K562 (cell line): ENCODE measurements at regions not wholly inside any gene's neighbourhood (a gene's known extent, or its start where the extent isn't known, plus 50 kb on each side); places are given as distances from the start of the nearest gene placed in this dataset.

Experiments
- ATAC-seq: fragments of 200-7000 bp; cut with Tn5 transposase; 3 replicates; pipeline ENCODE4 v1.9.1; 2020; ENCODE audit warnings: moderate library complexity
- BruUV-seq: library from RNA; stranded (reverse); fragments of 400-500 nt; replicated peaks from 2 replicates; lab custom pipeline; 2021; lab: Mats Ljungman, UMichigan
- CTCF ChIA-PET: fragments of 300-600 bp; formaldehyde crosslinking; extraction: SDS; loops from one replicate; lab custom pipeline; 2021; ENCODE audit warnings: low intra/inter-chr PET ratio; lab: Yijun Ruan, JAX
- POLR2A ChIA-PET: fragments of 300-600, 350-650 bp; sonication (Branson Sonifier 250); formaldehyde crosslinking; extraction: SDS; loops from one replicate; lab custom pipeline; 2021; ENCODE audit warnings: antibody characterized with exemption, inconsistent platforms; lab: Yijun Ruan, JAX
- DNase-seq, 4 experiments: peaks; one replicate each; pipeline versions ENCODE4 v3.0.0 to v3.0.0-alpha.2; 2011 to 2018; ENCODE audit warnings: low spot score in 3 of 4, mixed read lengths in 3 of 4; ENCODE audit errors: extremely low read depth in 1 of 4
- FAIRE-seq: peaks from 2 replicates; lab custom pipeline; 2011; peaks lifted over from hg19 to GRCh38; lab: Jason Lieb, UNC
- H2AFZ ChIP-seq: 2 replicates; pipeline ENCODE4 v1.6.0; 2011; ENCODE audit warnings: low read depth, low read length, control low read depth, inconsistent platforms
- H3K27ac ChIP-seq: fragments of 200-600 bp; 3 replicates; pipeline ENCODE4 v1.8.0; 2011; ENCODE audit warnings: low read depth, mild to moderate bottlenecking, control low read depth, inconsistent platforms, low read length, moderate library complexity, mixed read lengths; ENCODE audit errors: extremely low read depth
- H3K27me3 ChIP-seq, 2 experiments: fragments of 300-600 bp in 1 of 2; 2 replicates in 1 of 2; 3 replicates in 1 of 2; pipeline versions ENCODE4 v1.6.0 to v1.8.0; 2011; ENCODE audit warnings: inconsistent platforms in 2 of 2, low read length in 2 of 2, mild to moderate bottlenecking in 1 of 2, mixed read lengths in 1 of 2, moderate library complexity in 1 of 2; ENCODE audit not compliant: control insufficient read depth in 2 of 2, insufficient read depth in 2 of 2
- H3K36me3 ChIP-seq: fragments of 300-600 bp; 3 replicates; pipeline ENCODE4 v1.8.0; 2011; ENCODE audit warnings: mild to moderate bottlenecking, low read length, inconsistent platforms; ENCODE audit not compliant: control insufficient read depth, insufficient read depth
- H3K4me1 ChIP-seq, 2 experiments: fragments of 200-600 bp in 1 of 2; replicated peaks in 1 of 2; 2 replicates in 1 of 2; 3 replicates in 1 of 2; pipeline versions ENCODE4 v1.5.1 to v1.8.0; 2011; ENCODE audit warnings: inconsistent platforms in 2 of 2, low read length in 2 of 2, mild to moderate bottlenecking in 1 of 2, mixed read lengths in 1 of 2, moderate library complexity in 1 of 2; ENCODE audit not compliant: control insufficient read depth in 2 of 2, insufficient read depth in 2 of 2
- H3K4me2 ChIP-seq: 2 replicates; pipeline ENCODE4 v1.6.1; 2011; ENCODE audit warnings: low read length, control low read depth, inconsistent platforms, mixed read lengths; ENCODE audit not compliant: insufficient read depth
- H3K4me3 ChIP-seq: fragments of 200-600 bp; sonication (generic), shearing (Covaris generic); 2 replicates; pipeline ENCODE4 v1.5.1; 2016; ENCODE audit warnings: control low read depth, inconsistent platforms
- H3K79me2 ChIP-seq: fragments of 200-600 bp; 3 replicates; pipeline ENCODE4 v1.8.0; 2011; ENCODE audit warnings: low read length, inconsistent platforms; ENCODE audit not compliant: control insufficient read depth, insufficient read depth
- H3K9ac ChIP-seq, 2 experiments: 2 replicates each; pipeline versions ENCODE4 v1.6.0 to v1.6.1; 2011; ENCODE audit warnings: low read depth in 2 of 2, low read length in 2 of 2, control low read depth in 1 of 2, inconsistent platforms in 1 of 2, mild to moderate bottlenecking in 1 of 2, mixed read lengths in 1 of 2; ENCODE audit not compliant: insufficient read depth in 1 of 2
- H3K9me1 ChIP-seq: one replicate; pipeline ENCODE4 v1.6.0; 2011; ENCODE audit warnings: inconsistent platforms, mild to moderate bottlenecking, low read length, moderate library complexity; ENCODE audit not compliant: control insufficient read depth, insufficient read depth
- H3K9me3 ChIP-seq: replicated peaks from 2 replicates; pipeline ENCODE4 v1.5.1; 2011; ENCODE audit warnings: low read depth, low read length, inconsistent platforms; ENCODE audit not compliant: control insufficient read depth, insufficient read depth
- H4K20me1 ChIP-seq: replicated peaks from 2 replicates; pipeline ENCODE4 v1.6.1; 2011; ENCODE audit warnings: low read length, inconsistent platforms, mixed read lengths; ENCODE audit not compliant: control insufficient read depth, insufficient read depth
- ARID2 ChIP-seq: fragments of 450-650 bp; IDR thresholded peaks from 2 replicates; pipeline ENCODE4 v1.6.1; 2017; ENCODE audit warnings: antibody characterized with exemption, mild to moderate bottlenecking
- ELF1 ChIP-seq: fragments of 200-800 bp; sonication (Bioruptor generic); IDR thresholded peaks from 2 replicates; pipeline ENCODE4 v1.6.1; 2016; ENCODE audit warnings: missing genetic modification characterization, missing compliant biosample characterization
- FIP1L1 ChIP-seq: fragments of 200-400 bp; formaldehyde crosslinking; IDR thresholded peaks from 2 replicates; pipeline ENCODE4 v1.6.1; 2018; ENCODE audit warnings: mild to moderate bottlenecking, low read depth, low read length; ENCODE audit not compliant: poor library complexity, severe bottlenecking
- HEY1 ChIP-seq: fragments of 250-450 bp; sonication (Bioruptor Pico); IDR thresholded peaks from 2 replicates; pipeline ENCODE4 v1.5.0; 2020; ENCODE audit warnings: mild to moderate bottlenecking, moderate library complexity, borderline replicate concordance
- HLTF ChIP-seq: fragments of 450-650 bp; IDR thresholded peaks from 2 replicates; pipeline ENCODE4 v1.6.1; 2016
- PATZ1 ChIP-seq: fragments of 250-450 bp; sonication (Bioruptor Pico); IDR thresholded peaks from 2 replicates; pipeline ENCODE4 v1.5.0; 2020; ENCODE audit warnings: mild to moderate bottlenecking, borderline replicate concordance
- RBM15 ChIP-seq: fragments of 200-400 bp; formaldehyde crosslinking; IDR thresholded peaks from 2 replicates; pipeline ENCODE4 v1.6.1; 2018; ENCODE audit warnings: mild to moderate bottlenecking, low read length, moderate library complexity; ENCODE audit not compliant: insufficient read depth
- SETDB1 ChIP-seq: IDR thresholded peaks from one replicate; pipeline ENCODE4 v1.6.1; 2012; ENCODE audit warnings: low read length, control low read depth, inconsistent platforms
- TAL1 ChIP-seq: fragments of 450-650 bp; IDR thresholded peaks from 2 replicates; pipeline ENCODE4 v1.6.1; 2016; ENCODE audit warnings: mild to moderate bottlenecking
- THAP12 ChIP-seq: fragments of 250-450 bp; sonication (Bioruptor Pico); IDR thresholded peaks from 2 replicates; pipeline ENCODE4 v1.9.0; 2021; ENCODE audit warnings: mild to moderate bottlenecking, inconsistent platforms
- TSC22D4 ChIP-seq: fragments of 450-650 bp; IDR thresholded peaks from 2 replicates; pipeline ENCODE4 v1.6.1; 2016; ENCODE audit warnings: missing genetic modification characterization, missing biosample characterization, control low read depth
- YY1 ChIP-seq, 3 experiments: IDR thresholded peaks; 2 replicates each; pipeline ENCODE4 v1.6.1; 2011; ENCODE audit warnings: low read length in 2 of 3, mild to moderate bottlenecking in 2 of 3, moderate library complexity in 2 of 3, borderline replicate concordance in 1 of 3, control low read depth in 1 of 3, low read depth in 1 of 3; ENCODE audit not compliant: insufficient read depth in 3 of 3, insufficient replicate concordance in 2 of 3, control insufficient read depth in 1 of 3, insufficient read length in 1 of 3; ENCODE audit errors: extremely low read depth in 1 of 3
- ZNF75A ChIP-seq: fragments of 450-650 bp; formaldehyde crosslinking; IDR thresholded peaks from 2 replicates; pipeline ENCODE4 v1.4.0; 2020; ENCODE audit warnings: mild to moderate bottlenecking
- WGBS: fragments of 100-300 bp; shearing (Covaris generic); methylation state at CpG from one replicate; pipeline ENCODE4 v1.1.6; 2016; ENCODE audit warnings: low coverage, mixed read lengths; ENCODE audit not compliant: insufficient coverage; ENCODE audit errors: missing lambda C conversion rate; 5-methylcytosine and 5-hydroxymethylcytosine counted together
- in situ Hi-C: fragments of 300-500 bp; cut with MboI; formaldehyde crosslinking; loops from 4 replicates; pipeline ENCODE4 v1.15.0; 2018; ENCODE audit warnings: inconsistent platforms, mixed read lengths
- intact Hi-C: fragments of 100-400 bp; cut with micrococcal nuclease; formaldehyde crosslinking; loops from 2 replicates; pipeline ENCODE4 v1.14.2; 2022
- TF ChIP-seq, protein P1 (sequence below): fragments of 250-450 bp; sonication (Bioruptor Pico); IDR thresholded peaks from 2 replicates; pipeline ENCODE4 v1.8.0; 2022; ENCODE audit warnings: moderate library complexity, mild to moderate bottlenecking, inconsistent platforms

DNA sequence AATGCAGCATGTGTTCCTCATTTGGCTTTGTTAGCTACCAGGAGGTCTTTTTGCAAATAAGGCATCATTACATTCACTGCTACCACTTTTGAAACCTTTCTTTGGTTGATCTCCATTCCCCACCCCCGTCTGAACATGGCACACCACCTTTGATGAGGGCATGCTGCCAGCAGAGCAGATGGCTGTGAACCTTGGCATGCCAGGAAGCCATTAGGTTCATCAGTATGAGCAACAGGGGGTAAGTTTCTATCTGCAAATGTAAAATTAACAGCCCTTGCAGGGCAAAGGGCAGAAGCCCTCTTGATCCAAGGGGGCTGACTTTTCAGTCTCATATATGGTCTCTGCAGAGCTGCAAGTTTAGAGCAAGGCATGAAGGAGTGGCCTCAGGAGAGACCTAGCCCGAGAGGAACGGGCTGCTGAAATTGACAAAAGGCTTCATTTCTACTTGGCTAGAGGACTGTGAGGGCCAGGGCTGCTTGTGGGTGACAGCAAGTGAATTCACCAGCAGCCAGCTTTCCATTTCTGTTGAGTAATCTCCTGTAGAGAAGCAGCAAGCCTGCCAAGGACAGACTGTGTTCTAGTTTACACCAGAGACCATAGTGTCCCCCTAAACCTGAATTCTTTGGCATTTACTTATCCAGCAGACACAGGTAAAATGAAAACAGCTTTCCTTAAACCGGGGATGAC is 127.9 kb downstream of the ZNF326 start:
- no peak for ATAC-seq
- Histone ChIP-seq H3K27me3 (0 out of 5 replicates have a peak, but pooled peaks cover 0 to 3% of the 10 kb centered on the region in 2 experiments), H3K79me2 (no peaks in the 10 kb centered on the region), H3K4me1 (no peaks in the 10 kb centered on the region), H3K9me3 (no peaks in the 10 kb centered on the region), H3K36me3 (no peaks in the 10 kb centered on the region), H3K9me1 (no peaks in the 10 kb centered on the region), H3K4me3 (no peak overlapping the region), H3K27ac (no peak overlapping the region), H2AFZ (no peak overlapping the region), H3K4me2 (no peak overlapping the region), H4K20me1 (no peaks in the 10 kb centered on the region), H3K9ac (no peak overlapping the region)
- ChIA-PET POLR2A (interaction anchor here (0.6 kb wide), 1 partner anchor 155 kb away, joined by 3 read pairs; no protein-coding TSS in a partner anchor), CTCF (interaction anchor here (0.7 kb wide), 1 partner anchor 179 kb away, joined by 3 read pairs; no protein-coding TSS in a partner anchor)
- intact Hi-C loops (no loop called here), in situ Hi-C loops (no loop called here)
- WGBS = 0% methylated on average over 4 of the region's 4 CpGs
- DNase-seq = no peak
- FAIRE-seq = no peak
- BruUV-seq = no TSS peak
- TF ChIP-seq HLTF = no peak
- no peak for TF ChIP-seq ELF1 (tag)
- TF ChIP-seq, protein P1, sequence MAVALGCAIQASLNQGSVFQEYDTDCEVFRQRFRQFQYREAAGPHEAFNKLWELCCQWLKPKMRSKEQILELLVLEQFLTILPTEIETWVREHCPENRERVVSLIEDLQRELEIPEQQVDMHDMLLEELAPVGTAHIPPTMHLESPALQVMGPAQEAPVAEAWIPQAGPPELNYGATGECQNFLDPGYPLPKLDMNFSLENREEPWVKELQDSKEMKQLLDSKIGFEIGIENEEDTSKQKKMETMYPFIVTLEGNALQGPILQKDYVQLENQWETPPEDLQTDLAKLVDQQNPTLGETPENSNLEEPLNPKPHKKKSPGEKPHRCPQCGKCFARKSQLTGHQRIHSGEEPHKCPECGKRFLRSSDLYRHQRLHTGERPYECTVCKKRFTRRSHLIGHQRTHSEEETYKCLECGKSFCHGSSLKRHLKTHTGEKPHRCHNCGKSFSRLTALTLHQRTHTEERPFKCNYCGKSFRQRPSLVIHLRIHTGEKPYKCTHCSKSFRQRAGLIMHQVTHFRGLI (CRISPR knock-in tag) = no peak
- TF ChIP-seq YY1 (IDR thresholded peaks at IDR 0.05; ENCODE audit: borderline replicate concordance in 1 of 3, control insufficient read depth in 1 of 3, extremely low read depth in 1 of 3, insufficient read depth in 3 of 3, insufficient read length in 1 of 3, insufficient replicate concordance in 2 of 3, low read depth in 1 of 3, low read length in 2 of 3) = no peak
- no peak for TF ChIP-seq HEY1 (CRISPR knock-in tag)
- TF ChIP-seq TSC22D4 (tag) = no peak
- no peak for TF ChIP-seq SETDB1
- TF ChIP-seq ZNF75A (CRISPR knock-in tag) = no peak
- no peak for TF ChIP-seq ARID2
- TF ChIP-seq THAP12 (CRISPR knock-in tag) = no peak
- no peak for TF ChIP-seq FIP1L1
- no peak for TF ChIP-seq TAL1
- no peak for TF ChIP-seq PATZ1 (CRISPR knock-in tag)
- no peak for TF ChIP-seq RBM15
